ENCODE measurements at regions not wholly inside any gene's neighbourhood (a gene's known extent, or its start where the extent isn't known, plus 50 kb on each side); places are given as distances from the start of the nearest gene placed in this dataset.

- Histone ChIP-seq H4K8ac (ENCODE audit: low read depth in 2 of 2, low read length in 2 of 2) (no peak overlapping the region), H4K91ac (ENCODE audit: insufficient read depth, low read depth, low read length) (no peak overlapping the region), H3K14ac (replicated peaks; ENCODE audit: low read depth, low read length) (no peak overlapping the region), H3K4me3 (ENCODE audit: insufficient read depth, low read depth, low read length) (no peak overlapping the region), H3K4ac (ENCODE audit: low read depth, low read length) (no peak overlapping the region), H3K27ac (ENCODE audit: insufficient read depth, low read length) (no peak overlapping the region), H3K27me3 (ENCODE audit: control insufficient read depth, insufficient read depth, low read length) (peaks cover 21% of the 10 kb centered on the region), H3K9me3 (ENCODE audit: control insufficient read depth, insufficient read depth, low read length) (peaks cover 3% of the 10 kb centered on the region), H3K79me1 (ENCODE audit: low read depth in 1 of 2, low read length in 2 of 2) (no peaks in the 10 kb centered on the region), H3K56ac (ENCODE audit: extremely low read depth, insufficient read depth, low read length) (no peak overlapping the region), H3K4me2 (ENCODE audit: low read depth, low read length) (no peak overlapping the region), H2AK9ac (replicated peaks; ENCODE audit: low read depth, low read length, poor library complexity) (no peak overlapping the region), H3K4me1 (ENCODE audit: control insufficient read depth, insufficient read depth, low read length) (no peaks in the 10 kb centered on the region), H2AK5ac (ENCODE audit: low read depth, low read length) (no peak overlapping the region), H2BK5ac (ENCODE audit: low read depth, low read length, poor library complexity, severe bottlenecking) (no peak overlapping the region), H3K18ac (ENCODE audit: low read depth, low read length) (no peak overlapping the region), H3K23ac (ENCODE audit: low read depth, low read length) (no peak overlapping the region), H2AFZ (replicated peaks; ENCODE audit: low read length, poor library complexity) (no peak overlapping the region), H4K20me1 (ENCODE audit: insufficient read depth, low read length) (no peaks in the 10 kb centered on the region), H3K36me3 (ENCODE audit: control insufficient read depth, insufficient read depth, low read length) (no peaks in the 10 kb centered on the region), H3K9ac (ENCODE audit: low read depth, low read length) (no peak overlapping the region), H2BK20ac (ENCODE audit: low read depth, low read length) (no peak overlapping the region; the same call in 1 of the 2 replicates), H2BK15ac (ENCODE audit: low read depth, low read length) (no peak overlapping the region), H4K5ac (ENCODE audit: low read depth, low read length) (no peak overlapping the region), H2BK120ac (ENCODE audit: low read depth, low read length) (no peak overlapping the region), H3K9me1 (ENCODE audit: insufficient read depth, low read length) (no peaks in the 10 kb centered on the region; the same call in 1 of the 2 replicates)
- TF ChIP-seq MAFK (IDR thresholded peaks at IDR 0.05; ENCODE audit: low read depth, low read length) (no peak), RCOR1 (IDR thresholded peaks at IDR 0.05; ENCODE audit: insufficient replicate concordance, low read length) (no peak), ELK1 (IDR thresholded peaks at IDR 0.05; ENCODE audit: borderline replicate concordance, low read depth, low read length) (no peak), CEBPB (IDR thresholded peaks at IDR 0.05; ENCODE audit: low read depth, low read length) (no peak)
- TF ChIP-seq, protein P1, sequence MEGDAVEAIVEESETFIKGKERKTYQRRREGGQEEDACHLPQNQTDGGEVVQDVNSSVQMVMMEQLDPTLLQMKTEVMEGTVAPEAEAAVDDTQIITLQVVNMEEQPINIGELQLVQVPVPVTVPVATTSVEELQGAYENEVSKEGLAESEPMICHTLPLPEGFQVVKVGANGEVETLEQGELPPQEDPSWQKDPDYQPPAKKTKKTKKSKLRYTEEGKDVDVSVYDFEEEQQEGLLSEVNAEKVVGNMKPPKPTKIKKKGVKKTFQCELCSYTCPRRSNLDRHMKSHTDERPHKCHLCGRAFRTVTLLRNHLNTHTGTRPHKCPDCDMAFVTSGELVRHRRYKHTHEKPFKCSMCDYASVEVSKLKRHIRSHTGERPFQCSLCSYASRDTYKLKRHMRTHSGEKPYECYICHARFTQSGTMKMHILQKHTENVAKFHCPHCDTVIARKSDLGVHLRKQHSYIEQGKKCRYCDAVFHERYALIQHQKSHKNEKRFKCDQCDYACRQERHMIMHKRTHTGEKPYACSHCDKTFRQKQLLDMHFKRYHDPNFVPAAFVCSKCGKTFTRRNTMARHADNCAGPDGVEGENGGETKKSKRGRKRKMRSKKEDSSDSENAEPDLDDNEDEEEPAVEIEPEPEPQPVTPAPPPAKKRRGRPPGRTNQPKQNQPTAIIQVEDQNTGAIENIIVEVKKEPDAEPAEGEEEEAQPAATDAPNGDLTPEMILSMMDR (conservative IDR thresholded peaks at IDR 0.05; ENCODE audit: low read depth, low read length): no peak
- dilution Hi-C loops (cut with HindIII; ENCODE audit: low sequenced_read_pairs, unreplicated experiment): no loop called here
- no TSS peak for BruUV-seq (replicated peaks)
- ChIA-PET CTCF (interaction anchor here (0.6 kb wide), 1 partner anchor 44 kb away, joined by 3 read pairs; no protein-coding TSS in a partner anchor), POLR2A (ENCODE audit: unreplicated experiment) (no interaction called here)
- intact Hi-C loops (cut with micrococcal nuclease): loop anchor here (1.0 kb wide), 1 partner anchor 207 kb away; no protein-coding TSS in a partner anchor
- no peak for DNase-seq
- in situ Hi-C loops (cut with MboI; ENCODE audit: low sequenced_read_pairs): no loop called here
- 91% methylated on average over 4 of the region's 12 CpGs; no CpG with 5 or more reads in 1 of the 2 experiments for WGBS, 2 experiments (ENCODE audit: extremely low coverage in 2 of 2, insufficient read length in 1 of 2)
- no peak for ATAC-seq (ENCODE audit: low read depth)
These were observed 69.3 kb upstream of the EEPD1 start for GRCh38 chr7:36083626-36084380.
